ENCODE measurements at regions not wholly inside any gene's neighbourhood (a gene's known extent, or its start where the extent isn't known, plus 50 kb on each side); places are given as distances from the start of the nearest gene placed in this dataset.

DNA sequence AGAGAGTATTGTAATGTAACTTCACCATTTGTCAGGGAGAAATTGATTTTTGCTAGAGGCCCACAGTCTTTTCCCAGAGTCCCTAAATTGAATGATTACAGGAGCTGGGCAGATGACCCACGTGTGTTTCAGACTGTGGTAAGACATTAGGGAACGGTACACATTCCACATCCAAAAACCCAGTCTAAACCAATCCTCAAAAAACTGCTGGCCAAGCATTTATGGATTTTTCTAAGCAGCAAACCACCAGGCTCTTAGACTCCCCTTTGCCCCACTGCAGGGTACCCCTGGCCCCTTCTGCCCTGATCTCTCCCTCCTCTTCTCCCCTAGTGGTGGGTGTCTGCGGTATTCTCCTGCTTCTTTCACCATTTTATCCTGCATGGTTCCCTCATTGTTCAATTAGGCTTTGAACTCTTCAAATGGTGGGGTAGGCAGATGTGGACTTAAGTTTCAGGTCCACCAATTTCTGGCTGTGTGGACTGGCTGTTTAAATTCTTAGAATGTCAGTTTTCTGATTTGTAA is 135.5 kb upstream of the SORCS3 start:
- POLR2A ChIA-PET: no interaction called here
- intact Hi-C loops (cut with micrococcal nuclease; ENCODE audit: unreplicated experiment) (no loop called here), in situ Hi-C loops (cut with HindIII; ENCODE audit: low pct_unique_long_range_greater_than_20kb, low sequenced_read_pairs) (no loop called here)
- ATAC-seq (no peak), DNase-seq (ENCODE audit: low read depth, low spot score) (no peak)
- CTCF ChIA-PET: no interaction called here
- Histone ChIP-seq H3K4me1 (ENCODE audit: control insufficient read depth, insufficient read depth, low read length) (no peaks in the 10 kb centered on the region), H3K36me3 (ENCODE audit: control insufficient read depth, insufficient read depth, low read length) (no peaks in the 10 kb centered on the region), H3K27ac (ENCODE audit: low read length) (no peak overlapping the region), H3K27me3 (ENCODE audit: control insufficient read depth, insufficient read depth, low read length) (peaks cover 19% of the 10 kb centered on the region), H3K9me3 (ENCODE audit: control insufficient read depth, insufficient read depth, low read depth, low read length) (no peaks in the 10 kb centered on the region), H3K4me3 (ENCODE audit: low read depth in 2 of 2, low read length in 2 of 2) (no peak overlapping the region)
- no TSS peak for BruUV-seq (replicated peaks)
- TF ChIP-seq SIN3A (IDR thresholded peaks at IDR 0.05; ENCODE audit: borderline replicate concordance, insufficient read depth, low read depth, low read length) (no peak), TCF7L2 (IDR thresholded peaks at IDR 0.05; ENCODE audit: low read depth, low read length) (no peak)
- TF ChIP-seq, protein P1, sequence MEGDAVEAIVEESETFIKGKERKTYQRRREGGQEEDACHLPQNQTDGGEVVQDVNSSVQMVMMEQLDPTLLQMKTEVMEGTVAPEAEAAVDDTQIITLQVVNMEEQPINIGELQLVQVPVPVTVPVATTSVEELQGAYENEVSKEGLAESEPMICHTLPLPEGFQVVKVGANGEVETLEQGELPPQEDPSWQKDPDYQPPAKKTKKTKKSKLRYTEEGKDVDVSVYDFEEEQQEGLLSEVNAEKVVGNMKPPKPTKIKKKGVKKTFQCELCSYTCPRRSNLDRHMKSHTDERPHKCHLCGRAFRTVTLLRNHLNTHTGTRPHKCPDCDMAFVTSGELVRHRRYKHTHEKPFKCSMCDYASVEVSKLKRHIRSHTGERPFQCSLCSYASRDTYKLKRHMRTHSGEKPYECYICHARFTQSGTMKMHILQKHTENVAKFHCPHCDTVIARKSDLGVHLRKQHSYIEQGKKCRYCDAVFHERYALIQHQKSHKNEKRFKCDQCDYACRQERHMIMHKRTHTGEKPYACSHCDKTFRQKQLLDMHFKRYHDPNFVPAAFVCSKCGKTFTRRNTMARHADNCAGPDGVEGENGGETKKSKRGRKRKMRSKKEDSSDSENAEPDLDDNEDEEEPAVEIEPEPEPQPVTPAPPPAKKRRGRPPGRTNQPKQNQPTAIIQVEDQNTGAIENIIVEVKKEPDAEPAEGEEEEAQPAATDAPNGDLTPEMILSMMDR (IDR thresholded peaks at IDR 0.05): 0 out of 2 replicates have a peak, but pooled peaks have one; percentile 6

GRCh38 chr10:104509981-104510380 is 131.1 kb upstream of the SORCS3 start:
- H3K27ac ChIP-seq (ENCODE audit: low read length): no peak overlapping the region
- ChIA-PET CTCF (no interaction called here), POLR2A (no interaction called here)
- H3K4me3 ChIP-seq (ENCODE audit: low read depth in 2 of 2, low read length in 2 of 2): no peak overlapping the region
- BruUV-seq (replicated peaks): no TSS peak
- no peaks in the 10 kb centered on the region for H3K4me1 ChIP-seq (ENCODE audit: control insufficient read depth, insufficient read depth, low read length)
- ATAC-seq (no peak), DNase-seq (ENCODE audit: low read depth, low spot score) (no peak)
- no peaks in the 10 kb centered on the region for H3K9me3 ChIP-seq (ENCODE audit: control insufficient read depth, insufficient read depth, low read depth, low read length)
- in situ Hi-C loops (cut with HindIII; ENCODE audit: low pct_unique_long_range_greater_than_20kb, low sequenced_read_pairs) (no loop called here), intact Hi-C loops (cut with micrococcal nuclease; ENCODE audit: unreplicated experiment) (no loop called here)
- H3K27me3 ChIP-seq (ENCODE audit: control insufficient read depth, insufficient read depth, low read length): peaks cover 11% of the 10 kb centered on the region
- TF ChIP-seq SIN3A (IDR thresholded peaks at IDR 0.05; ENCODE audit: borderline replicate concordance, insufficient read depth, low read depth, low read length): no peak
- TF ChIP-seq POLR2AphosphoS5 (IDR thresholded peaks at IDR 0.05; ENCODE audit: low read depth, low read length): no peak
- TF ChIP-seq, protein P2, sequence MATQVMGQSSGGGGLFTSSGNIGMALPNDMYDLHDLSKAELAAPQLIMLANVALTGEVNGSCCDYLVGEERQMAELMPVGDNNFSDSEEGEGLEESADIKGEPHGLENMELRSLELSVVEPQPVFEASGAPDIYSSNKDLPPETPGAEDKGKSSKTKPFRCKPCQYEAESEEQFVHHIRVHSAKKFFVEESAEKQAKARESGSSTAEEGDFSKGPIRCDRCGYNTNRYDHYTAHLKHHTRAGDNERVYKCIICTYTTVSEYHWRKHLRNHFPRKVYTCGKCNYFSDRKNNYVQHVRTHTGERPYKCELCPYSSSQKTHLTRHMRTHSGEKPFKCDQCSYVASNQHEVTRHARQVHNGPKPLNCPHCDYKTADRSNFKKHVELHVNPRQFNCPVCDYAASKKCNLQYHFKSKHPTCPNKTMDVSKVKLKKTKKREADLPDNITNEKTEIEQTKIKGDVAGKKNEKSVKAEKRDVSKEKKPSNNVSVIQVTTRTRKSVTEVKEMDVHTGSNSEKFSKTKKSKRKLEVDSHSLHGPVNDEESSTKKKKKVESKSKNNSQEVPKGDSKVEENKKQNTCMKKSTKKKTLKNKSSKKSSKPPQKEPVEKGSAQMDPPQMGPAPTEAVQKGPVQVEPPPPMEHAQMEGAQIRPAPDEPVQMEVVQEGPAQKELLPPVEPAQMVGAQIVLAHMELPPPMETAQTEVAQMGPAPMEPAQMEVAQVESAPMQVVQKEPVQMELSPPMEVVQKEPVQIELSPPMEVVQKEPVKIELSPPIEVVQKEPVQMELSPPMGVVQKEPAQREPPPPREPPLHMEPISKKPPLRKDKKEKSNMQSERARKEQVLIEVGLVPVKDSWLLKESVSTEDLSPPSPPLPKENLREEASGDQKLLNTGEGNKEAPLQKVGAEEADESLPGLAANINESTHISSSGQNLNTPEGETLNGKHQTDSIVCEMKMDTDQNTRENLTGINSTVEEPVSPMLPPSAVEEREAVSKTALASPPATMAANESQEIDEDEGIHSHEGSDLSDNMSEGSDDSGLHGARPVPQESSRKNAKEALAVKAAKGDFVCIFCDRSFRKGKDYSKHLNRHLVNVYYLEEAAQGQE (IDR thresholded peaks at IDR 0.05; ENCODE audit: insufficient read depth in 1 of 2, low read depth in 2 of 2, low read length in 1 of 2): no peak
- TF ChIP-seq, protein P1 (IDR thresholded peaks at IDR 0.05): no peak
- no peak for TF ChIP-seq TCF7L2 (IDR thresholded peaks at IDR 0.05; ENCODE audit: low read depth, low read length)
- no peaks in the 10 kb centered on the region for H3K36me3 ChIP-seq (ENCODE audit: control insufficient read depth, insufficient read depth, low read length)

Measured in Panc1 (cell line).